HG02763 (cell line): ENCODE measurements at regions not wholly inside any gene's neighbourhood (a gene's known extent, or its start where the extent isn't known, plus 50 kb on each side); places are given as distances from the start of the nearest gene placed in this dataset.
"Not testable (repeated sequence)": the region's sequence is repeated elsewhere in the genome, so short reads cannot be mapped to it uniquely, and the experiment has no call there.

Experiments
- ATAC-seq: cut with Tn5 transposase; IDR thresholded peaks from one replicate; pipeline ENCODE4 v1.9.1; 2021; ENCODE audit warnings: mild to moderate bottlenecking, moderate library complexity; ENCODE audit not compliant: unreplicated experiment

GRCh38 chr4:114284629-114285028 is 305.2 kb upstream of the ARSJ start:
- ATAC-seq: no peak

- ATAC-seq: no peak
Measured at GRCh38 chr4:114286262-114286810, 306.9 kb upstream of the ARSJ start.

- no peak for ATAC-seq
Measured at GRCh38 chr4:114287079-114287696, 307.7 kb upstream of the ARSJ start.

- no peak for ATAC-seq
Measured at GRCh38 chr4:114296126-114296525, 302.5 kb upstream of the UGT8 start.

GRCh38 chr4:114302472-114302871 is 296.1 kb upstream of the UGT8 start:
- ATAC-seq: no peak

GRCh38 chr4:114304046-114304445 is 294.6 kb upstream of the UGT8 start:
- ATAC-seq: no peak

GRCh38 chr4:114304567-114304966 is 294.0 kb upstream of the UGT8 start:
- ATAC-seq: no peak

- no peak for ATAC-seq
Measured at GRCh38 chr4:114306946-114307345, 291.7 kb upstream of the UGT8 start.

GRCh38 chr4:114310296-114310925 is 288.2 kb upstream of the UGT8 start:
- ATAC-seq: no peak

GRCh38 chr4:114311787-114312186 is 286.8 kb upstream of the UGT8 start:
- no peak for ATAC-seq

- no peak for ATAC-seq
Measured at GRCh38 chr4:114312338-114312737, 286.3 kb upstream of the UGT8 start.

- ATAC-seq: no peak
Measured at GRCh38 chr4:114316789-114317188, 281.8 kb upstream of the UGT8 start.

GRCh38 chr4:114317564-114317963 is 281.0 kb upstream of the UGT8 start:
- ATAC-seq: no peak

- no peak for ATAC-seq
Measured at GRCh38 chr4:114318309-114318708, 280.3 kb upstream of the UGT8 start.

GRCh38 chr4:114320126-114320525 is 278.5 kb upstream of the UGT8 start:
- ATAC-seq: no peak

- ATAC-seq: no peak
Measured at GRCh38 chr4:114321366-114321765, 277.2 kb upstream of the UGT8 start.

- no peak for ATAC-seq
Measured at GRCh38 chr4:114323841-114324240, 274.8 kb upstream of the UGT8 start.

GRCh38 chr4:114326358-114326757 is 272.2 kb upstream of the UGT8 start:
- ATAC-seq: no peak

GRCh38 chr4:114332119-114332518 is 266.5 kb upstream of the UGT8 start:
- ATAC-seq: no peak

- not testable (repeated sequence) for ATAC-seq
Measured at GRCh38 chr4:114334363-114334762, 264.2 kb upstream of the UGT8 start.

GRCh38 chr4:114334884-114335330 is 263.7 kb upstream of the UGT8 start:
- ATAC-seq: no peak

- no peak for ATAC-seq
Measured at GRCh38 chr4:114335339-114335738, 263.3 kb upstream of the UGT8 start.
